GM23338 (cell line): ENCODE measurements at regions not wholly inside any gene's neighbourhood (a gene's known extent, or its start where the extent isn't known, plus 50 kb on each side); places are given as distances from the start of the nearest gene placed in this dataset.

Source experiments
- CREB1 ChIP-seq: fragments of 250-450 bp; sonication (Bioruptor Pico); IDR thresholded peaks from 2 replicates; pipeline ENCODE4 v1.5.0; 2020; ENCODE audit warnings: low read depth, mild to moderate bottlenecking, moderate library complexity
- CTCF ChIP-seq, 2 experiments: fragments of 200-600 bp in 1 of 2; sonication (generic) in 1 of 2; conservative IDR thresholded peaks; 2 replicates each; pipeline versions ENCODE4 v1.5.1 to v1.6.1; 2016 to 2017; ENCODE audit warnings: antibody characterized with exemption in 2 of 2, low read depth in 2 of 2, mild to moderate bottlenecking in 2 of 2, moderate library complexity in 1 of 2
- ETS1 ChIP-seq: IDR thresholded peaks from 2 replicates; pipeline ENCODE4 v1.6.1; 2016; ENCODE audit warnings: antibody characterized with exemption
- EZH2 ChIP-seq: fragments of 200-600 bp; sonication (generic); IDR thresholded peaks from one replicate; pipeline ENCODE4 v1.8.0; 2017; ENCODE audit warnings: antibody characterized with exemption, mild to moderate bottlenecking, low read depth; ENCODE audit not compliant: unreplicated experiment
- EZH2phosphoT487 ChIP-seq: fragments of 200-600 bp; sonication (generic); IDR thresholded peaks from one replicate; pipeline ENCODE4 v1.8.1; 2018; ENCODE audit warnings: antibody characterized with exemption; ENCODE audit not compliant: unreplicated experiment
- JUNB ChIP-seq: IDR thresholded peaks from one replicate; pipeline ENCODE4 v1.6.1; 2016; ENCODE audit warnings: antibody characterized with exemption; ENCODE audit not compliant: unreplicated experiment
- POLR2AphosphoS5 ChIP-seq: IDR thresholded peaks from 2 replicates; pipeline ENCODE4 v1.6.1; 2016; ENCODE audit warnings: antibody characterized with exemption, low read depth
- REST ChIP-seq: IDR thresholded peaks from one replicate; pipeline ENCODE4 v1.6.1; 2018; ENCODE audit warnings: antibody characterized with exemption; ENCODE audit not compliant: unreplicated experiment
- ZNF331 ChIP-seq: fragments of 250-450 bp; sonication (Bioruptor Pico); IDR thresholded peaks from 2 replicates; pipeline ENCODE4 v1.5.0; 2020; ENCODE audit warnings: low read depth, mild to moderate bottlenecking, moderate library complexity
- ZNF462 ChIP-seq: fragments of 250-450 bp; sonication (Bioruptor Pico); IDR thresholded peaks from 2 replicates; pipeline ENCODE4 v1.5.0; 2020; ENCODE audit warnings: mild to moderate bottlenecking, moderate library complexity

- no peak for TF ChIP-seq EZH2
- TF ChIP-seq CTCF (conservative IDR thresholded peaks at IDR 0.05; ENCODE audit: low read depth in 2 of 2) = no peak
- TF ChIP-seq POLR2AphosphoS5 = no peak
- no peak for TF ChIP-seq EZH2phosphoT487
- no peak for TF ChIP-seq REST
- TF ChIP-seq CREB1 = no peak
- TF ChIP-seq ZNF331 (CRISPR knock-in tag) = no peak
- TF ChIP-seq ZNF462 = no peak
- TF ChIP-seq JUNB = no peak
- TF ChIP-seq ETS1 = no peak
These were observed 544.2 kb downstream of the RWDD3 start for GRCh38 chr1:95778217-95778616.
